Skeletal muscle tissue (tissue), 3 donors: ENCODE measurements at regions not wholly inside any gene's neighbourhood (a gene's known extent, or its start where the extent isn't known, plus 50 kb on each side); places are given as distances from the start of the nearest gene placed in this dataset.

Experiments
- H3K27ac ChIP-seq: one replicate; pipeline ENCODE4 v1.7.0; 2013; ENCODE audit warnings: mild to moderate bottlenecking, low read depth, low read length, inconsistent platforms
- H3K27me3 ChIP-seq, 3 donors: one replicate each; pipeline ENCODE4 v1.7.0; 2013; ENCODE audit warnings: low read length in 3 of 3; ENCODE audit not compliant: control insufficient read depth in 3 of 3, insufficient read depth in 3 of 3
- H3K36me3 ChIP-seq, 3 donors: one replicate each; pipeline ENCODE4 v1.7.0; 2013; ENCODE audit warnings: low read length in 3 of 3; ENCODE audit not compliant: control insufficient read depth in 3 of 3, insufficient read depth in 3 of 3
- H3K4me1 ChIP-seq, 3 donors: one replicate each; pipeline ENCODE4 v1.7.0; 2013; ENCODE audit warnings: low read length in 3 of 3, mild to moderate bottlenecking in 3 of 3; ENCODE audit not compliant: control insufficient read depth in 3 of 3, insufficient read depth in 3 of 3
- H3K4me3 ChIP-seq, 3 donors: one replicate each; pipeline ENCODE4 v1.7.0; 2013; ENCODE audit warnings: low read length in 3 of 3
- H3K9ac ChIP-seq, 3 donors: one replicate each; pipeline ENCODE4 v1.7.0; 2013; ENCODE audit warnings: low read length in 3 of 3, mild to moderate bottlenecking in 3 of 3, moderate library complexity in 2 of 3, low read depth in 1 of 3
- H3K9me3 ChIP-seq, 3 donors: one replicate each; pipeline ENCODE4 v1.7.0; 2013; ENCODE audit warnings: low read length in 3 of 3; ENCODE audit not compliant: control insufficient read depth in 3 of 3
- donor health status: Osteomylitis.

GRCh38 chr3:132911741-132912415 lies 126.3 kb upstream of the TMEM108 start:
- Histone ChIP-seq H3K27me3 (no peaks in the 10 kb centered on the region), H3K9ac (no peak overlapping the region), H3K27ac (peak overlapping the region; percentile 41), H3K4me1 (no peaks in the 10 kb centered on the region), H3K4me3 (no peak overlapping the region), H3K9me3 (no peaks in the 10 kb centered on the region), H3K36me3 (no peaks in the 10 kb centered on the region)

DNA sequence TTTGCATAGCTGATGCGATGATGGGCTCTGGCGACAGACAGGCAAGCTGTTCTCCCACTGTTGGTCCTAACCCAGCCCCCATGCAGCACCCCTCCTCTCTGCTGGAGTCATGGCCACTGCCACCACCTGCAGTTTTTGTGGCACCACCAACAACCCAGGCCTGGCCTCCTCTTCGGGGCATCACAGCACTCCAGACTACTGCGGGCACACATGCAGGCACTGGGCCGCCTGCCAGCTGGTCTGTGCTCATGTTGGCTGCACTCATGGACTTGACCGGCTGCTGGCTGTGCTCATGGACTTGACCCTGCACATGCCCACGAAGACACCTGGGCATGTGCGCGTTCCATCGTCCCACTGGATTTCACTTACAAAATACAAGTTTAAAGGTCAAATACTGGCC lies 130.9 kb upstream of the TMEM108 start:
- Histone ChIP-seq H3K27ac (no peak overlapping the region), H3K36me3 (no peaks in the 10 kb centered on the region), H3K4me3 (no peak overlapping the region), H3K4me1 (no peaks in the 10 kb centered on the region), H3K9me3 (no peaks in the 10 kb centered on the region), H3K27me3 (no peaks in the 10 kb centered on the region), H3K9ac (no peak overlapping the region)

GRCh38 chr3:132900481-132900880 lies 137.7 kb upstream of the TMEM108 start:
- Histone ChIP-seq H3K4me1 (no peaks in the 10 kb centered on the region), H3K4me3 (no peak overlapping the region), H3K27me3 (no peaks in the 10 kb centered on the region), H3K9ac (no peak overlapping the region), H3K27ac (no peak overlapping the region), H3K36me3 (no peaks in the 10 kb centered on the region), H3K9me3 (no peaks in the 10 kb centered on the region)

GRCh38 chr3:132898141-132898540 lies 140.1 kb upstream of the TMEM108 start:
- no peaks in the 10 kb centered on the region for H3K27me3 ChIP-seq
- no peaks in the 10 kb centered on the region for H3K4me1 ChIP-seq
- H3K4me3 ChIP-seq, result no peak overlapping the region
- no peaks in the 10 kb centered on the region for H3K36me3 ChIP-seq
- no peak overlapping the region for H3K27ac ChIP-seq
- H3K9ac ChIP-seq, result no peak overlapping the region
- no peaks in the 10 kb centered on the region for H3K9me3 ChIP-seq

DNA sequence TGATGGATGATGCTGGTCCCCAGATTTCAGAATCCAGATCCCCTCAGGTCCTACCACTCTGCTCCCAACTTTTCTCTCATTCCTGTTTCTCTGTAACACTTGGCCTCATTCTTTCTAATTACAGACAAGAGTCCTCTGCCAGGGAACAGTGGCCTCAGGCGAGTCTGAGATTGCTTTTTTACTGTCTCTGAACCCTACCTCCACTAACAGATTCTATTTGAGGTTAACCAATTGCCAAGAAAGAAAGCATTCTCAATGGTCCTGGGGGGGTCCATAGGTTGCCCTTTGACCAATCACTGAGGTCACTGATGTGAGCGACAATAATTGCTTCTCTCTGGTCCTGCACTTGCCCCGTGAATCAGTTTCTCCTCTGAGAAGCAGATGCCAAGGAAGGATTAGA lies 145.2 kb upstream of the TMEM108 start:
- Histone ChIP-seq H3K4me1 (no peaks in the 10 kb centered on the region), H3K27me3 (no peaks in the 10 kb centered on the region), H3K9me3 (no peaks in the 10 kb centered on the region), H3K27ac (no peak overlapping the region), H3K9ac (no peak overlapping the region), H3K36me3 (no peaks in the 10 kb centered on the region), H3K4me3 (no peak overlapping the region)

- no peak overlapping the region for H3K4me3 ChIP-seq
- no peak overlapping the region for H3K9ac ChIP-seq
- H3K36me3 ChIP-seq, result no peaks in the 10 kb centered on the region
Observed at GRCh38 chr3:132881756-132882409, 156.3 kb upstream of the TMEM108 start.

DNA sequence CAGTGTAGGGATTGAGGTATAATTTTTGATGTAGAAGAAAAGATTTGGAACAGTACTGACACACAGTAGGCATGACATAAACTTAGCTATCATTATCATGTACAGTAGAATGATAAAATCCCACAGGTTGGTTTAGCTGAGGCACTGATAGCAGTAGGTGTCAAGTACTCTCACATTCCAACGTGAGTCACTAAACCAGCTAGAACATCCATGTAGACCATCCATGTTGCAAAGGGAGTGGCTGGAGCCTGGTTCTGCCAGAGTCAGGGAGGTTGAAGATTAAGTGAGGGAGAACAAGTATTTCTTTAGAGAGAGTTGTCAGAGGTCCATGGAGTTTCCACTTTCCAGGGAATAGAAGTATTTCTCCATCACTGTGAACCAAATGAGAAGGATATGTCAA lies 157.2 kb upstream of the TMEM108 start:
- Histone ChIP-seq H3K36me3 (no peaks in the 10 kb centered on the region), H3K9me3 (no peaks in the 10 kb centered on the region), H3K4me3 (no peak overlapping the region), H3K27ac (no peak overlapping the region), H3K27me3 (no peaks in the 10 kb centered on the region), H3K4me1 (no peaks in the 10 kb centered on the region), H3K9ac (no peak overlapping the region)

More at GRCh38 chr3:132881756-132882409, 156.3 kb upstream of the TMEM108 start:
- Histone ChIP-seq H3K27ac (no peak overlapping the region), H3K4me1 (no peaks in the 10 kb centered on the region), H3K9me3 (no peaks in the 10 kb centered on the region), H3K27me3 (no peaks in the 10 kb centered on the region)

DNA sequence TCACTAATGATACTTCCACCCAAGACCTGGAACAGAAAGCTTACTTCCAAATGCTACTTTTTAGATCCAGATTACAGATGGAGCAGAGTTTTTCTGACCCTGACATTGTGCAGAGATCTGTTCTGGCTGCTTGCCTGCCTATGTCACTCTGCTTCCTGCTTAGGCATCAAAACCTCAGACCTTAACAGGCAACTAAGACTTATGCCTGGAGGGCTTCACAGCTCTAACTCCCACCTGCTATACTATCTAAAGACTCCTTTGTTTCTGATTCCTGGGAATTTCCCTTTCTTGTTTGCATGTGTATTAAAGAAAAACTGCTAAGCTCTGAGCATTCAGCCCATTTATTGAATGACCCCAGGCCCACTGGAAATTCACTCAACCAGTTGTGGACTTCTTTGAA lies 157.4 kb upstream of the NPHP3 start:
- H3K9me3 ChIP-seq, result no peaks in the 10 kb centered on the region
- no peak overlapping the region for H3K4me3 ChIP-seq
- no peak overlapping the region for H3K9ac ChIP-seq
- no peak overlapping the region for H3K27ac ChIP-seq
- no peaks in the 10 kb centered on the region for H3K4me1 ChIP-seq
- H3K36me3 ChIP-seq, result no peaks in the 10 kb centered on the region
- no peaks in the 10 kb centered on the region for H3K27me3 ChIP-seq

DNA sequence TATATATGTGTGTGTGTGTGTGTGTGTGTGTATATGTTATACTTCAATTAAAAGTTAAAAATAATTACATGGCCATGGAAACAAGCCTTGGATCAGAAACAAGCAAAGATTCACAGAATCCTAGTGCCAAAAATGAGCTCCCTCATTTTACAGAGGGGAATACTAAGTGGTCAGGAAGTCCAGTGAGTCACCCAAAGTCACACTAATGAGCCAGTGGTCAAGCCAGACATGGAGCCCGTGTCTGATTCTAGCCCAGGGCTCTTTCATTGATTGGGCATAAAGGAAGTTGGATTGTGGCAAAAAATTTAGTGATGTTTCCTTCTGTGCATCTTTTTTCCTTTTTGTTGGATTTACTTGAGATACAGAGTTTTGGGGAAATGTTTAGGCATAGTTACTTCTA lies 152.5 kb upstream of the NPHP3 start:
- H3K4me1 ChIP-seq, result peaks cover 0 to 5% (median 0%) of the 10 kb centered on the region in 3 donors
- H3K27ac ChIP-seq, result no peak overlapping the region
- no peaks in the 10 kb centered on the region for H3K36me3 ChIP-seq

GRCh38 chr3:132872711-132873110 lies 150.5 kb upstream of the NPHP3 start:
- no peaks in the 10 kb centered on the region for H3K27me3 ChIP-seq
- no peak overlapping the region for H3K4me3 ChIP-seq
- no peaks in the 10 kb centered on the region for H3K36me3 ChIP-seq
- H3K27ac ChIP-seq, result no peak overlapping the region
- H3K9me3 ChIP-seq, result no peaks in the 10 kb centered on the region
- peaks cover 0 to 5% (median 0%) of the 10 kb centered on the region in 3 donors for H3K4me1 ChIP-seq
- no peak overlapping the region for H3K9ac ChIP-seq

More for the DNA sequence above, 152.5 kb upstream of the NPHP3 start:
- Histone ChIP-seq H3K4me3 (no peak overlapping the region), H3K9me3 (no peaks in the 10 kb centered on the region), H3K27me3 (no peaks in the 10 kb centered on the region), H3K9ac (no peak overlapping the region)
